Prostate gland (tissue), 2 donors: ENCODE measurements at regions not wholly inside any gene's neighbourhood (a gene's known extent, or its start where the extent isn't known, plus 50 kb on each side); places are given as distances from the start of the nearest gene placed in this dataset.

ENCODE experiments used
- DNase-seq: peaks from one replicate; pipeline ENCODE4 v3.0.0-alpha.2; 2019; ENCODE audit warnings: low spot score
- H3K27ac ChIP-seq, 2 donors: fragments of 200-600 bp; sonication (generic); 2 replicates each; pipeline ENCODE4 v1.5.1; 2017 to 2019
- H3K27me3 ChIP-seq: fragments of 200-600 bp; sonication (generic); replicated peaks from 2 replicates; pipeline ENCODE4 v1.5.1; 2019; ENCODE audit not compliant: insufficient read depth
- H3K36me3 ChIP-seq, 2 donors: fragments of 200-600 bp; sonication (generic); 1 replicate in 1 of 2; 2 replicates in 1 of 2; pipeline versions ENCODE4 v1.5.1 to v1.8.1; 2017 to 2019
- H3K4me1 ChIP-seq: fragments of 200-600 bp; sonication (generic); replicated peaks from 2 replicates; pipeline ENCODE4 v1.5.1; 2019
- H3K4me3 ChIP-seq, 2 donors: fragments of 200-600 bp; sonication (generic); 2 replicates each; pipeline ENCODE4 v1.5.1; 2017 to 2019
- H3K9me3 ChIP-seq: fragments of 200-600 bp; sonication (generic); 2 replicates; pipeline ENCODE4 v1.5.1; 2017
- POLR2A ChIP-seq: fragments of 450-650 bp; IDR thresholded peaks from one replicate; pipeline ENCODE4 v1.6.1; 2016; ENCODE audit warnings: antibody characterized with exemption, mild to moderate bottlenecking
- POLR2AphosphoS5 ChIP-seq: sonication (generic); formaldehyde crosslinking; IDR thresholded peaks from one replicate; pipeline ENCODE4 v1.6.1; 2017; ENCODE audit warnings: antibody characterized with exemption
- WGBS: methylation state at CpG from one replicate; pipeline ENCODE4 v1.1.5; 2018; 5-methylcytosine and 5-hydroxymethylcytosine counted together
- intact Hi-C: fragments of 100-400 bp; cut with DNase I; formaldehyde crosslinking; loops from one replicate; pipeline ENCODE4 v1.14.2; 2022
- TF ChIP-seq, protein P1 (sequence below), 4 experiments: fragments of 200-600 bp in 2 of 4; fragments of 450-650 bp in 2 of 4; sonication (generic) in 2 of 4; IDR thresholded peaks; 1 replicate in 3 of 4; 2 replicates in 1 of 4; pipeline ENCODE4 v1.5.1; 2016 to 2019; ENCODE audit warnings: antibody characterized with exemption in 4 of 4, mild to moderate bottlenecking in 2 of 4, moderate library complexity in 2 of 4

GRCh38 chr3:78115983-78116382, 1076.1 kb downstream of the ROBO2 start:
- WGBS, result 98% methylated on average over 1 of the region's 1 CpG
- H3K4me3 ChIP-seq, result no peak overlapping the region
- TF ChIP-seq POLR2A, result no peak
- TF ChIP-seq, protein P1, sequence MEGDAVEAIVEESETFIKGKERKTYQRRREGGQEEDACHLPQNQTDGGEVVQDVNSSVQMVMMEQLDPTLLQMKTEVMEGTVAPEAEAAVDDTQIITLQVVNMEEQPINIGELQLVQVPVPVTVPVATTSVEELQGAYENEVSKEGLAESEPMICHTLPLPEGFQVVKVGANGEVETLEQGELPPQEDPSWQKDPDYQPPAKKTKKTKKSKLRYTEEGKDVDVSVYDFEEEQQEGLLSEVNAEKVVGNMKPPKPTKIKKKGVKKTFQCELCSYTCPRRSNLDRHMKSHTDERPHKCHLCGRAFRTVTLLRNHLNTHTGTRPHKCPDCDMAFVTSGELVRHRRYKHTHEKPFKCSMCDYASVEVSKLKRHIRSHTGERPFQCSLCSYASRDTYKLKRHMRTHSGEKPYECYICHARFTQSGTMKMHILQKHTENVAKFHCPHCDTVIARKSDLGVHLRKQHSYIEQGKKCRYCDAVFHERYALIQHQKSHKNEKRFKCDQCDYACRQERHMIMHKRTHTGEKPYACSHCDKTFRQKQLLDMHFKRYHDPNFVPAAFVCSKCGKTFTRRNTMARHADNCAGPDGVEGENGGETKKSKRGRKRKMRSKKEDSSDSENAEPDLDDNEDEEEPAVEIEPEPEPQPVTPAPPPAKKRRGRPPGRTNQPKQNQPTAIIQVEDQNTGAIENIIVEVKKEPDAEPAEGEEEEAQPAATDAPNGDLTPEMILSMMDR (IDR thresholded peaks at IDR 0.05), result no peak
- TF ChIP-seq POLR2AphosphoS5, result no peak
- intact Hi-C loops, result no loop called here
- H3K27me3 ChIP-seq, result no peaks in the 10 kb centered on the region
- no peaks in the 10 kb centered on the region for H3K9me3 ChIP-seq
- H3K27ac ChIP-seq, result no peak overlapping the region
- no peak for DNase-seq
- no peaks in the 10 kb centered on the region for H3K36me3 ChIP-seq
- no peaks in the 10 kb centered on the region for H3K4me1 ChIP-seq

GRCh38 chr3:78116874-78117273, 1077.0 kb downstream of the ROBO2 start:
- intact Hi-C loops, result no loop called here
- no peaks in the 10 kb centered on the region for H3K4me1 ChIP-seq
- H3K9me3 ChIP-seq, result no peaks in the 10 kb centered on the region
- H3K27me3 ChIP-seq, result no peaks in the 10 kb centered on the region
- no peaks in the 10 kb centered on the region for H3K36me3 ChIP-seq
- no peak for DNase-seq
- no peak overlapping the region for H3K4me3 ChIP-seq
- TF ChIP-seq, protein P1 (IDR thresholded peaks at IDR 0.05), result no peak
- TF ChIP-seq POLR2AphosphoS5 (no peak), POLR2A (no peak)
- WGBS, result 70% methylated on average over 2 of the region's 2 CpGs
- no peak overlapping the region for H3K27ac ChIP-seq

- Histone ChIP-seq H3K4me3 (no peak overlapping the region), H3K27ac (no peak overlapping the region), H3K36me3 (no peaks in the 10 kb centered on the region), H3K27me3 (no peaks in the 10 kb centered on the region), H3K4me1 (no peaks in the 10 kb centered on the region), H3K9me3 (no peaks in the 10 kb centered on the region)
- WGBS, result 70% methylated on average over 1 of the region's 1 CpG
- intact Hi-C loops, result no loop called here
- DNase-seq, result no peak
- TF ChIP-seq POLR2AphosphoS5 (no peak), POLR2A (no peak)
- TF ChIP-seq, protein P1 (IDR thresholded peaks at IDR 0.05), result no peak
Measured at GRCh38 chr3:78123058-78123457, 1083.2 kb downstream of the ROBO2 start.

DNA sequence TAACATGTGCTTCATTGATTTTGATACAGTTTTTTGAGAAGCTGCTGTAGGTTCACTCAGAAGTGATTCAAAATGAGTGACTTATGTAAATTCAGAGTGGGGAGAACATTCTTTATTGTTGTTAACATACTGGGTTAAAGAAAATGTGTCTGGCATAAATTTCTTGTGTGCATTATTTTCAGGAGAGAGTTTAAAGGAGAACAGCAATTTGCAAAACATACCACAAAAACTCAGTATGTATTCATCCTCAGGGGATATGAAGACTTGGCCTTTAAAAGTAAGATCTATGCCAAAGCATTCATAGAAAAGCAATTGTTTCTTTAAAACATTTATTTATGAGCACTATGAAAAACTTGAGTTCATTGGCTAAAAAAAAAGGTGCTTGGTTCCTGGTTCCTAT, 1089.8 kb downstream of the ROBO2 start:
- H3K4me3 ChIP-seq, result no peak overlapping the region
- TF ChIP-seq, protein P1 (IDR thresholded peaks at IDR 0.05), result no peak
- TF ChIP-seq POLR2AphosphoS5, result no peak
- no peak for TF ChIP-seq POLR2A
- H3K27me3 ChIP-seq, result no peaks in the 10 kb centered on the region
- DNase-seq, result no peak
- H3K4me1 ChIP-seq, result no peaks in the 10 kb centered on the region
- H3K9me3 ChIP-seq, result no peaks in the 10 kb centered on the region
- intact Hi-C loops, result no loop called here
- no peaks in the 10 kb centered on the region for H3K36me3 ChIP-seq
- H3K27ac ChIP-seq, result no peak overlapping the region

DNA sequence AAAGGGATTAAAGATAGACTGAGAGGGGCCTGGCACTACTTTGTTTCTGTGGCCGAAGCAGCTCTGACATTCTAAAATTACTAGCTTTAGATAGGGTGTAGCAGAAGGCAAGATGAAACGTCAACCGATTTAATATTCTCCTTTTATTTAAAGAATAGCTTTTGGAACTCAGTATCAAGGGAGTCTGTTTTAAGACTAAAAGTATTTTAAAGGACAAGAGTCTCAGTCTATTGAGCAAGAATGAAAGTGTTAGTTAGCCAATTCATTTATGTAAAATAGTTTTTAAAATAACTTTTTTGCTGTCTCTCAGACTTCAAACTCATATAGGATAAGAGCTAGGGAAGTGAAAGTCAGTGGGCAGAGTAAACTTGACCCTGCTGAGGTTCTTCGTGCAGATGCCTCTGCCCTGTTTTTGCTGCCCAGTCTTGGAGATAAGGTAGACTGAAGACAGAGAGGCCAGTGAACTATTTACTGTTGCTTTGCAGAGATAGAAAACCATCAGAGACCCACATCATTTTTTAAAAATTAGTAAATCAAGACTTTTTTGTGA, 1090.9 kb downstream of the ROBO2 start:
- 94% methylated on average over 4 of the region's 4 CpGs for WGBS
- Histone ChIP-seq H3K27me3 (no peaks in the 10 kb centered on the region), H3K27ac (no peak overlapping the region), H3K36me3 (no peaks in the 10 kb centered on the region), H3K4me1 (no peaks in the 10 kb centered on the region), H3K9me3 (no peaks in the 10 kb centered on the region), H3K4me3 (no peak overlapping the region)
- TF ChIP-seq, protein P1 (IDR thresholded peaks at IDR 0.05), result no peak
- no peak for TF ChIP-seq POLR2AphosphoS5
- no peak for TF ChIP-seq POLR2A
- no peak for DNase-seq
- intact Hi-C loops, result no loop called here
